ENCODE measurements at regions not wholly inside any gene's neighbourhood (a gene's known extent, or its start where the extent isn't known, plus 50 kb on each side); places are given as distances from the start of the nearest gene placed in this dataset.

DNA sequence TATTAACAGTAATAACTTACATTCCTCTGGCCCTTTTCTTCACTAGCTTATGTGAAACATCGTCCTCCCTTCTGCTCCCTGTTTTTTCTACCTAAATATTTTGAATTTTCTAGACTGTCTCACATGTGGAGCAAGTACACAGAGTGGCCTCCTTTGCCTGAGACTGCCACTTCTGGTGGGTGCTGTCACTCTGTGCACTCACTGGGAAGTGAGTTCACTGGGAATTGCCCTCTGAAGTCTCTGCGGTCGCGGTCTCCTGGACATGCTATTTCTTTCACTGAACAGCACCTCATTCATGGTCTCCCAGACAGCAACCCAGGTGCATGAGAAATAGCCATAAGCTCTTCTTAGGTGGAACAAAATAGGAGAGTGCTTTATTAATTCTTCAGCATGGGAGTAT, 1179.7 kb upstream of the ADGRL3 start:
- TF ChIP-seq POLR2A (IDR thresholded peaks at IDR 0.05; ENCODE audit: control extremely low read depth in 1 of 2, low read depth in 2 of 2, low read length in 2 of 2) (no peak), BRCA1 (IDR thresholded peaks at IDR 0.05; ENCODE audit: low read depth, low read length) (no peak), TCF12 (IDR thresholded peaks at IDR 0.05; ENCODE audit: low read depth, low read length) (no peak), KDM5A (IDR thresholded peaks at IDR 0.05; ENCODE audit: low read length) (no peak), SIN3A (conservative IDR thresholded peaks at IDR 0.05 in 1 of 2, IDR thresholded peaks at IDR 0.05 in 1 of 2; ENCODE audit: low read depth in 1 of 2, low read length in 2 of 2) (no peak), EP300 (IDR thresholded peaks at IDR 0.05; ENCODE audit: borderline replicate concordance in 1 of 2, low read depth in 2 of 2, low read length in 2 of 2) (no peak), RFX5 (IDR thresholded peaks at IDR 0.05; ENCODE audit: borderline replicate concordance, low read depth, low read length) (no peak), RAD21 (IDR thresholded peaks at IDR 0.05 in 1 of 2, conservative IDR thresholded peaks at IDR 0.05 in 1 of 2; ENCODE audit: low read depth in 2 of 2, low read length in 2 of 2) (no peak), KDM1A (IDR thresholded peaks at IDR 0.05; ENCODE audit: borderline replicate concordance, low read length) (no peak), CHD2 (IDR thresholded peaks at IDR 0.05; ENCODE audit: low read length) (no peak), JUN (IDR thresholded peaks at IDR 0.05; ENCODE audit: low read depth, low read length) (no peak), SAP30 (IDR thresholded peaks at IDR 0.05; ENCODE audit: insufficient read depth, insufficient replicate concordance, low read length) (no peak), EZH2 (IDR thresholded peaks at IDR 0.05; ENCODE audit: low read depth, low read length, severe bottlenecking) (no peak)
- TF ChIP-seq, protein P1, sequence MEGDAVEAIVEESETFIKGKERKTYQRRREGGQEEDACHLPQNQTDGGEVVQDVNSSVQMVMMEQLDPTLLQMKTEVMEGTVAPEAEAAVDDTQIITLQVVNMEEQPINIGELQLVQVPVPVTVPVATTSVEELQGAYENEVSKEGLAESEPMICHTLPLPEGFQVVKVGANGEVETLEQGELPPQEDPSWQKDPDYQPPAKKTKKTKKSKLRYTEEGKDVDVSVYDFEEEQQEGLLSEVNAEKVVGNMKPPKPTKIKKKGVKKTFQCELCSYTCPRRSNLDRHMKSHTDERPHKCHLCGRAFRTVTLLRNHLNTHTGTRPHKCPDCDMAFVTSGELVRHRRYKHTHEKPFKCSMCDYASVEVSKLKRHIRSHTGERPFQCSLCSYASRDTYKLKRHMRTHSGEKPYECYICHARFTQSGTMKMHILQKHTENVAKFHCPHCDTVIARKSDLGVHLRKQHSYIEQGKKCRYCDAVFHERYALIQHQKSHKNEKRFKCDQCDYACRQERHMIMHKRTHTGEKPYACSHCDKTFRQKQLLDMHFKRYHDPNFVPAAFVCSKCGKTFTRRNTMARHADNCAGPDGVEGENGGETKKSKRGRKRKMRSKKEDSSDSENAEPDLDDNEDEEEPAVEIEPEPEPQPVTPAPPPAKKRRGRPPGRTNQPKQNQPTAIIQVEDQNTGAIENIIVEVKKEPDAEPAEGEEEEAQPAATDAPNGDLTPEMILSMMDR (IDR thresholded peaks at IDR 0.05; ENCODE audit: control extremely low read depth in 1 of 3, insufficient read depth in 1 of 3, low read depth in 1 of 3, low read length in 3 of 3) = no peak
